NCI-H2227 (cell line): ENCODE measurements at regions not wholly inside any gene's neighbourhood (a gene's known extent, or its start where the extent isn't known, plus 50 kb on each side); places are given as distances from the start of the nearest gene placed in this dataset.

Experiments
- DNase-seq: peaks from one replicate; lab custom pipeline; 2025; ENCODE audit not compliant: unreplicated experiment; lab: John Stamatoyannopoulos, UW

DNA sequence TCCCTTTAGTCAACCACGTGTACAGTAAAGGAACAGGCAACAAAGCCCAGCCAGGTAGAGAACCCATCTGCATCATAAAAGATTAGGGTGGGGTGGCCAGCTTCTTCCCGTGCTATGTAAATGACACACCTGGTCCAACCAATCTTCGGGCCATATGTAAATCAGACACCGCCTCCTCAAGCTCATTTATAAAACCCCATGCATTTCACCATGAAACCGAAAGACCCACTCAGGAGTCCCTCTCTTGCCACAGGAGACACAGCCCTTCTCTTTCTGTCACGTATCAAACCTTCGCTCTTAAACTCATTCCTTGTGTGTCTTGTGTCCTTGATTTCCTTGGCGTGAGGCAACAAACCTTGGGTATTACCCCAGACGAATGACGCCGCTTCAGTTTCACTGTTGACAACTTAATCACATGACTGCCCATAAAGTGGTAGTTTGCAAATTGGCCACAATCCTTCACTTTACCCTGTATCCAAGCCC is 59.8 kb upstream of the TBPL2 start:
- no peak for DNase-seq

DNA sequence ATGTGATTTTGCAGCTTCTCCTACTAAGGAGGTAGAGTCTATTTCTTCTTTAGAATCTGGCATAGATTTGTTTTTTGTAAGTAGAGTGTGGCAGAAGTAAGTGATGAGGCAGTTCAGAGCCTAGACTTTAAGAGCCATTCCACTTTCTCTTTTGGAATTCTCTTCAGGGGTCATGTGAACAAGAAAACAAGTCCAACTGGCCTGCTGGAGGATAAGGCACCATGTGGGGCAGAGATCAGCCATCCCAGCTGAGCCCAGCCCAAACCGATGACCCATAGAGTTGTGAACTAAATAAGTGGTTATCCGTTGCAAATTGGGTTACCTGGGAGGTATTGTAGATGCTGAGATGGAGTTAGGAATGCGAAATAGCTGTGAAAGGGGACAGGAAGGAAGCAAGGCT is 60.3 kb upstream of the TBPL2 start:
- no peak for DNase-seq

DNA sequence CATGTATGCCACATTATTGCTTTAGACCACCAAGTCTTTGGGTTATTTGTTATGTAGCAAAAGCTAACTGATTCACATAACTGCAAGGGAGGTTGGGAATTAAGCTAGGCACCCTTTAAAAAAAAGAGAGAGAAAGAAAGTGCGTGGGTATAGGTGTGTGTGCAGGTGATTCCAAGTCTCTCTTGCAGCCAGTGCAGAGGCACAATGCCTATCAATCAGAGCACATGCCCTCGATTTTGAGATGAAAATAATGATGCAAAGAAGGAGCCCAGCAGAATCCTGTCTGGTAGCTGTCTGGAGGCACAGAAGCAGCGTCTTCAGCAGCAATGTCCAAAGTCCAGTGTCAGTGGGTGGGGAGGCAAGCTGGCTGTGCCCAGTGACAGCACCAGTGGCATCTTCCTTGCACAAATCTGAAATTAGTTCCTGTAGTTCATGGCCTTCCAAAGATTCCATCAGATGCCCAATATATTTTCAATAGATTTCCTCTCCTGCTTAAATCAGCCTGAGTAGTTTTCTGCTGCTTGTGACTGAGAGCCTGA is 62.4 kb upstream of the TBPL2 start:
- DNase-seq, result no peak

DNA sequence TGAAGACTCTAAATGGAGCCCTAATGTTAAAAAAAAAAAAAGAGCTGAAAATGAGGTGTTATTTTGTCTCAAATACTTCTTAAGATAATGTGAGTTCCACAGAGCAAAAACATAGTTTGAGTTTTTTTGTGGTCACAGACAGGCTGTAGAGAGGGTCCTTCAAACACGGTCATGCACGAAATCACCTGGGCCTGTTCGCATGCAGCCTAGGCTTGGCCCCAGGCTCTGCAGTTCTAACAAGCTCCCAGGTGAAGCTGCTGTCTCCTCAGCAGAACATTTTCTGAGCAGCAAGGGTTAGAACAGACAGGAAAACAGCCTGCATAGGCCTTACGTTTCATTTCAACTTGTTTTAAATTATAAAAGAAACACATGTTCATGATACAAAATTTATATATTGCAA is 65.4 kb upstream of the TBPL2 start:
- no peak for DNase-seq

DNA sequence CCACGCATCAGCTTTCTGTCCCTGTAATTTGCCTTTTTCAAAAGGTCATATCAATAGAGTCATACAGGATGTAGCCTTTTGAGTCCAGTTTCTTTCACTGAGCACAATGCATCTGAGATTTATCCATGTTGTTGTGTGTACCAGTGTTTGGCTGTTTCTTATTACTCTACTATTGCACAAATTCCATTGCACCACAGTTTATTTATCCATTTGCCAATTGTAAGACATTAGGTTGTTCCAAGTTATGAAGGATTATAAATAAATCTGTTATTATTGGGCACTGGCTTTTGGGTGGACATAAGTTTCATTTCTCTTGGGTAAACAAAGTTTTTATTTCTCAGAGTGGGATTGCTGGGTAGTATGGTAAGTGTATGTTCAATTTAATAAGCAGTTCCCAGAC is 68.3 kb upstream of the TBPL2 start:
- DNase-seq, result no peak

DNA sequence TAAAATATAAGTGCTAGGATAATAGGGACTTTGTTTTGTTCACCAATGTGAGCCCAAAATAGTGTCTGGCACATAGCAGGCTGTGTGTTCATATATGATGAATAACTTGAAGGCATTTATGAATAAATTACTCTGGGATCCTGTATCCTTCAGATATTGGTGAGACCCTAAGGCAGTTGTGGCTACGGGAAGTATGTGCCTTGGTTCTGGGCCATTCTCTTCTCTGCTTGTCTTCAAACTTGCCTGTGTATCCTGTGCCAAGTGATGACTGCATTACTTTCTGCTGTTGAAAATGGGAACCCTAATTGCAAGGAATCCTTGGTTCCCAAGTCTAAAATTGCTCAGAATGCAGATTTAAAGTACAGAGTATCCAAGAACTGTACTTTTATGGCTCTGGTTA is 67.6 kb upstream of the KTN1 start:
- DNase-seq, result no peak

DNA sequence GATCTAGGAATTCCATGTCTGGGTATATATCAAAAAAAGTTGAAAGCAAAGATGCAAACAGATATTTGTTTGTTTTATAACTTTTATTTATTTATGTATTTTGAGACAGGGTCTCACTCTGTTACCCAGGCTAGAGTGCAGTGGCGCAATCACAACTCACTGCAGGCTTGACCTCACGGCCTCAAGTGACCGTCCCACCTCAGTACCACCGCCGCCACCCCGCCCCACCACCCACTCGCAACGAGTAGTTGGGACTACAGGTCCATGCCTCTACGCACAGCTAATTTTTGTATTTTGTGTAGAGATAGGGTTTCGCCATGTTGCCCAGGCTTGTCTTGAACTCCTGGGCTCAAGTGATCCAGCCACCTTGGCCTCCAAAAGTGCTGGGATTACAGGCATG is 66.5 kb upstream of the KTN1 start:
- no peak for DNase-seq

DNA sequence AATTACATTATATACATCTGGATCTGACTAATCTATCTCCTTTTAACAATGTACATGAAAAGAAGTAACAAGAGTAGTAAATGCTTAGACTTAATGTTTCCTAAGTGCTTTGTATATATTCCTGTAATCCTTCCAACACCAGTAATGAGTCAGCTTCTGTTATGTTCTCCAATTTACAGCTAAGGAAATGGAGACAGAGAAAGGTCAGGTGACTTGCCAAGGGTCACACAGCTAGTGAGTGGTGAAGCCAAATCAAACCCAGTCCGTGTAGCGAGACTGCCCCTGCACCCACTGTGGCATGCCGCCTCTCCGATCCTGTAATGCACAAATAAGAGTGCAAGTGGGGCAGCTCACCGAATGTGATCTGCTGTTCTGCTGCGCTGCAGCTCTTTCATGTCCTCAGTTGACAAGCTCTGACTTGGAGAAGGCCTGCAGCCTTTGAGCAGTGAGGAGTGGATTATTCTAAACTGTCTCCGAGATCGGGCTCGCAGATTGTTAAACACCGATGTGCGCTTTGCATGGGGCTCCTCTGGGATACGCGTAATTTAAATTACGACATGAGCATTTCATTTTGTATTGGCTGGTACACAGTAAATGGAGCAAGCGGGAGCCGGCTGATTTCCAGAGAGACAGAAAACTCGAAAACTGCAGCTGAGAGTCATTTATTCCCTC is 65.1 kb upstream of the KTN1 start:
- DNase-seq, result peak; percentile 42

DNA sequence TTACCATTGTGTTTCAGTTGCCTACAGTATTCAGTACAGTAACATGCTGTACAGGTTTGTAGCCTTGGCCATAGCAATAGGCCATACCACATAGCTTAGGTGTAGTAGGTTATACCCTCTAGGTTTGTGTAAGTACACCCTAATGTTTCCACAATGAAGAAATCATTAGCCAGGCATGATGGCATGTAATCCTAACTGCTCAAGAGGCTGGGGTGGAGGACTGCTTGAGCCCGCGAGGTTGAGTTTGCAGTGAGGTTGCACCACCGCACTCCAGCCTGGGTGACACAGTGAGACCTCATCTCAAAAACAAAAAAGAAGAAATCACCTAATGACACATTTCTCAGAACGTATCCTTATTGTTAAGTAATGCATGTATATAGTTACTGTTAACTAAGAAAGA is 63.2 kb upstream of the KTN1 start:
- DNase-seq, result no peak

DNA sequence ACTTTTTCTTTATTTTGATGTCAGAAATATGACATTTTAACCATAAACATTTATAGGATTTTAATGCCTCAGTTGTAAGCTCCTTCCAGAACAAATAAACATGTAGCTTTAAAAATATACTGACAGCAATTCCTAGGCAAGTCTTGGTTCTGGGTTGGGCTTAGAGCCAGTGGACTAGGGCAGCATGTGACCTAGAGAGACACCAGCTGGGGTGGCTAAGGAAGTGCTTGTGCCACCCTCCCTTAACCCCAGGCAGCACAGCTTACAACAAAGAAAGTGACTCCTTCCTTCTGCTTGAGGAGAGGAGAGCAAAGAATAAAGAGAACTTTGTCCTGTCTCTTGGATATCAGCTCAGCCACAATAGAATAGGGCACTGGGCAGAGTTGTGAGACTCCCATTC is 61.6 kb upstream of the KTN1 start:
- no peak for DNase-seq

DNA sequence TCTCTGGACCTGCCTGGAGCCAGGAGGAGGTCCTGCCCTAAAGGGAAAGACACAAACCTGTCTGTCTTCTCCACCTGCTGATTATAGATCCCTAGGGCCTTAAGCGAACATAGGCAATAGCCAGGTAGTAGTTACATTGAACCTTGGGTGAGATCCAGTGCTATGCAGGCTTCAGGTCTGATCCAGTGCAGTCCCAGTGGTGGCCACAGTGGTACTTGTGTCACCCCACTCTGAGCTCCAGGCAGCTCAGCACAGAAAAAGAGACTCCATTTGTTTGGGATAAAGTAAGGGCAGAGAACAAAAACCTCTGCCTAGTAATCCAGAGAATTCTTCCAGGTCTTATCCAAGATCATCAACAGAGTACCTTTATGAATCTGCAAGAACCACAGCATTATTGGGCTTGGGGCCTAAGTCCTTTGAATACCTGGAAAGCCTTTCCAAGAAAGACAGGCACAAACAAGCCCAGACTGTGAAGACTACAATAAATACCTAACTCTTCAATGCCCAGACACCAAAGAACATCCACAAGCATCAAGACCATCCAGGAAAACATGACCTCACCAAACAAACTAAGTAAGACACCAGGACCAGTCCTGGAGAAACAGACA is 60.4 kb upstream of the KTN1 start:
- no peak for DNase-seq

DNA sequence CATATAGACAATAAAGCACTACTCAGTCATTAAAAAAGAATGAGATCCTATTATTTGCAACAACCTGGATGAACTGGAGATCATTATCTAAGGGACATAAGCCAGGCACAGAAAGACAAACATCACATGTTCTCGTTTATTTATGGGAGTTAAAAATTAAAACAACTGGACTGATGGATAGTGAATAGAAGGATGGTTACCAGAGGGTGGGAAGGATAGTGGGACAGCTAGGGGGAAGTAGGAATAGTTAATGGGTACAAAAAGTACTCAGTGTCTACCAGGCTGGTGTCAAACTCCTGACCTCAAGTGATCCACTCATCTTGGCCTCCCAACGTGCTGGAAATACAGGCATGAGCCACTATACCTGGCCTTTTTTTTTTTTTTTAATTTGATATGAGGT is 56.7 kb upstream of the KTN1 start:
- no peak for DNase-seq
